ENCODE measurements at regions not wholly inside any gene's neighbourhood (a gene's known extent, or its start where the extent isn't known, plus 50 kb on each side); places are given as distances from the start of the nearest gene placed in this dataset.

- no peaks in the 10 kb centered on the region for H3K27me3 ChIP-seq
- 95 to 97% (median 96%) methylated on average over 2 of the region's 2 CpGs for WGBS, 3 donors
- no peak overlapping the region for H3K27ac ChIP-seq
- H3K4me3 ChIP-seq = no peak overlapping the region
- TF ChIP-seq POLR2A (IDR thresholded peaks at IDR 0.05) (no peak), CTCF (IDR thresholded peaks at IDR 0.05) (no peak), EP300 (IDR thresholded peaks at IDR 0.05) (no peak)
- no peak for DNase-seq
- no peaks in the 10 kb centered on the region for H3K9me3 ChIP-seq
- H3K36me3 ChIP-seq = no peaks in the 10 kb centered on the region
- intact Hi-C loops (cut with DNase I) = no loop called here
- H3K4me1 ChIP-seq (ENCODE audit: insufficient read depth) = no peaks in the 10 kb centered on the region
These were observed 198.5 kb upstream of the TARS1 start for GRCh38 chr5:33242277-33242676.

GRCh38 chr5:33244441-33245150 lies 196.2 kb upstream of the TARS1 start:
- WGBS, 3 donors = 83 to 85% (median 85%) methylated on average over 4 of the region's 4 CpGs
- no peak for TF ChIP-seq EP300 (IDR thresholded peaks at IDR 0.05)
- TF ChIP-seq CTCF (IDR thresholded peaks at IDR 0.05) = no peak
- no peak for TF ChIP-seq POLR2A (IDR thresholded peaks at IDR 0.05)
- Histone ChIP-seq H3K27me3 (no peaks in the 10 kb centered on the region), H3K4me3 (no peak overlapping the region), H3K9me3 (no peaks in the 10 kb centered on the region), H3K36me3 (no peaks in the 10 kb centered on the region), H3K27ac (no peak overlapping the region), H3K4me1 (ENCODE audit: insufficient read depth) (no peaks in the 10 kb centered on the region)
- intact Hi-C loops (cut with DNase I) = no loop called here
- DNase-seq = no peak

- H3K9me3 ChIP-seq = no peaks in the 10 kb centered on the region
- DNase-seq = no peak
- WGBS, 3 donors = 25 to 57% (median 35%) methylated on average over 1 of the region's 1 CpG
- no peaks in the 10 kb centered on the region for H3K27me3 ChIP-seq
- H3K4me1 ChIP-seq (ENCODE audit: insufficient read depth) = peaks cover 2% of the 10 kb centered on the region
- no peak for TF ChIP-seq POLR2A (IDR thresholded peaks at IDR 0.05)
- TF ChIP-seq CTCF (IDR thresholded peaks at IDR 0.05) = no peak
- TF ChIP-seq EP300 (IDR thresholded peaks at IDR 0.05) = no peak
- no peaks in the 10 kb centered on the region for H3K36me3 ChIP-seq
- intact Hi-C loops (cut with DNase I) = no loop called here
- H3K27ac ChIP-seq = no peak overlapping the region
- no peak overlapping the region for H3K4me3 ChIP-seq
These were observed 186.2 kb upstream of the TARS1 start for GRCh38 chr5:33254579-33254978.

- 61 to 65% (median 63%) methylated on average over 4 of the region's 4 CpGs for WGBS, 3 donors
- no peak overlapping the region for H3K4me3 ChIP-seq
- no peak overlapping the region for H3K27ac ChIP-seq
- peaks cover 2% of the 10 kb centered on the region for H3K4me1 ChIP-seq (ENCODE audit: insufficient read depth)
- intact Hi-C loops (cut with DNase I) = no loop called here
- H3K27me3 ChIP-seq = no peaks in the 10 kb centered on the region
- DNase-seq = no peak
- no peaks in the 10 kb centered on the region for H3K9me3 ChIP-seq
- no peaks in the 10 kb centered on the region for H3K36me3 ChIP-seq
- TF ChIP-seq POLR2A (IDR thresholded peaks at IDR 0.05) (no peak), EP300 (IDR thresholded peaks at IDR 0.05) (no peak), CTCF (IDR thresholded peaks at IDR 0.05) (no peak)
These were observed 182.8 kb upstream of the TARS1 start for GRCh38 chr5:33257807-33258429.

Measured in ovary (tissue), 7 donors.